ENCODE measurements at regions not wholly inside any gene's neighbourhood (a gene's known extent, or its start where the extent isn't known, plus 50 kb on each side); places are given as distances from the start of the nearest gene placed in this dataset.

- TF ChIP-seq, protein P1, sequence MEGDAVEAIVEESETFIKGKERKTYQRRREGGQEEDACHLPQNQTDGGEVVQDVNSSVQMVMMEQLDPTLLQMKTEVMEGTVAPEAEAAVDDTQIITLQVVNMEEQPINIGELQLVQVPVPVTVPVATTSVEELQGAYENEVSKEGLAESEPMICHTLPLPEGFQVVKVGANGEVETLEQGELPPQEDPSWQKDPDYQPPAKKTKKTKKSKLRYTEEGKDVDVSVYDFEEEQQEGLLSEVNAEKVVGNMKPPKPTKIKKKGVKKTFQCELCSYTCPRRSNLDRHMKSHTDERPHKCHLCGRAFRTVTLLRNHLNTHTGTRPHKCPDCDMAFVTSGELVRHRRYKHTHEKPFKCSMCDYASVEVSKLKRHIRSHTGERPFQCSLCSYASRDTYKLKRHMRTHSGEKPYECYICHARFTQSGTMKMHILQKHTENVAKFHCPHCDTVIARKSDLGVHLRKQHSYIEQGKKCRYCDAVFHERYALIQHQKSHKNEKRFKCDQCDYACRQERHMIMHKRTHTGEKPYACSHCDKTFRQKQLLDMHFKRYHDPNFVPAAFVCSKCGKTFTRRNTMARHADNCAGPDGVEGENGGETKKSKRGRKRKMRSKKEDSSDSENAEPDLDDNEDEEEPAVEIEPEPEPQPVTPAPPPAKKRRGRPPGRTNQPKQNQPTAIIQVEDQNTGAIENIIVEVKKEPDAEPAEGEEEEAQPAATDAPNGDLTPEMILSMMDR (IDR thresholded peaks at IDR 0.05; ENCODE audit: poor library complexity, severe bottlenecking) = no peak
- no peak for TF ChIP-seq EZH2 (IDR thresholded peaks at IDR 0.05; ENCODE audit: borderline replicate concordance, insufficient read depth, low read length, poor library complexity, severe bottlenecking)
- no peak for TF ChIP-seq TAF1 (IDR thresholded peaks at IDR 0.05; ENCODE audit: low read depth)
These were observed 140.0 kb upstream of the PRICKLE1 start for GRCh38 chr12:42729535-42729900.
